T-cell (primary cell): ENCODE measurements at regions not wholly inside any gene's neighbourhood (a gene's known extent, or its start where the extent isn't known, plus 50 kb on each side); places are given as distances from the start of the nearest gene placed in this dataset.

ENCODE experiments used
- ATAC-seq, 4 experiments: fragments of 200-7000 bp in 3 of 4; fragments of 150-1000 bp in 1 of 4; cut with Tn5 transposase; replicated peaks in 1 of 4; 1 replicate in 3 of 4; 2 replicates in 1 of 4; pipeline ENCODE4 v1.10.0; 2021; ENCODE audit warnings: moderate library complexity in 3 of 4, mild to moderate bottlenecking in 2 of 4, moderate number of reproducible peaks in 1 of 4
- CTCF ChIA-PET, 2 donors: fragments of 300-600 bp; sonication (Branson Sonifier 250); formaldehyde crosslinking; loops; one replicate each; lab custom pipeline; 2022; ENCODE audit warnings: antibody characterized with exemption in 2 of 2; lab: Charles Lee
- POLR2A ChIA-PET, 2 donors: fragments of 300-600 bp; sonication (Branson Sonifier 250); formaldehyde crosslinking; loops; one replicate each; lab custom pipeline; 2022; ENCODE audit warnings: antibody characterized with exemption in 2 of 2; lab: Charles Lee
- DNase-seq, 35 experiments: peaks; one replicate each; pipeline versions ENCODE4 v3.0.0 to v3.0.0-alpha.2; 2013 to 2023
- H3K27ac ChIP-seq: one replicate; pipeline ENCODE4 v1.5.1; 2013; ENCODE audit warnings: low read length
- H3K27me3 ChIP-seq, 2 experiments: replicated peaks in 1 of 2; 1 replicate in 1 of 2; 2 replicates in 1 of 2; pipeline versions ENCODE4 v1.6.1 to v1.7.0; 2013; ENCODE audit warnings: low read length in 1 of 2, mixed read lengths in 1 of 2; ENCODE audit not compliant: control insufficient read depth in 2 of 2, insufficient read depth in 2 of 2; ENCODE audit errors: extremely low read depth in 1 of 2
- H3K36me3 ChIP-seq, 2 donors: 1 replicate in 1 of 2; 2 replicates in 1 of 2; pipeline versions ENCODE4 v1.6.1 to v1.7.0; 2013; ENCODE audit warnings: low read length in 1 of 2; ENCODE audit not compliant: control insufficient read depth in 2 of 2, insufficient read depth in 1 of 2; ENCODE audit errors: extremely low read depth in 1 of 2
- H3K4me1 ChIP-seq, 2 experiments: 1 replicate in 1 of 2; 2 replicates in 1 of 2; pipeline versions ENCODE4 v1.6.1 to v1.7.0; 2013; ENCODE audit warnings: low read length in 2 of 2, mixed read lengths in 1 of 2; ENCODE audit not compliant: insufficient read depth in 2 of 2, control insufficient read depth in 1 of 2; ENCODE audit errors: extremely low read depth in 1 of 2
- H3K4me3 ChIP-seq, 2 donors: 1 replicate in 1 of 2; 2 replicates in 1 of 2; pipeline versions ENCODE4 v1.5.1 to v1.7.0; 2013; ENCODE audit warnings: mild to moderate bottlenecking in 2 of 2, low read length in 1 of 2, moderate library complexity in 1 of 2; ENCODE audit not compliant: control insufficient read depth in 1 of 2; ENCODE audit errors: extremely low read depth in 1 of 2
- H3K9me3 ChIP-seq: 2 replicates; pipeline ENCODE4 v1.7.0; 2013
- H3K27ac Mint-ChIP-seq, 2 donors: one replicate each; pipeline ENCODE4 v1.8.0; 2020 to 2021; ENCODE audit warnings: mild to moderate bottlenecking in 2 of 2, mixed read lengths in 2 of 2
- H3K27me3 Mint-ChIP-seq, 2 donors: one replicate each; pipeline ENCODE4 v1.8.0; 2021 to 2022; ENCODE audit warnings: mixed read lengths in 2 of 2
- H3K36me3 Mint-ChIP-seq: one replicate; pipeline ENCODE4 v1.8.0; 2021; ENCODE audit warnings: mixed read lengths
- H3K4me1 Mint-ChIP-seq, 3 donors: one replicate each; pipeline ENCODE4 v1.8.0; 2020 to 2022; ENCODE audit warnings: mixed read lengths in 3 of 3, mild to moderate bottlenecking in 1 of 3
- H3K4me3 Mint-ChIP-seq, 3 donors: one replicate each; pipeline ENCODE4 v1.8.0; 2020 to 2022; ENCODE audit warnings: mild to moderate bottlenecking in 3 of 3, mixed read lengths in 3 of 3, moderate library complexity in 3 of 3
- H3K9me3 Mint-ChIP-seq, 3 donors: one replicate each; pipeline ENCODE4 v1.8.0; 2020 to 2022; ENCODE audit warnings: mixed read lengths in 3 of 3
- WGBS: methylation state at CpG from one replicate; pipeline ENCODE4 v1.1.5; 2013; ENCODE audit warnings: missing lambda C conversion rate; ENCODE audit not compliant: insufficient coverage; 5-methylcytosine and 5-hydroxymethylcytosine counted together

DNA sequence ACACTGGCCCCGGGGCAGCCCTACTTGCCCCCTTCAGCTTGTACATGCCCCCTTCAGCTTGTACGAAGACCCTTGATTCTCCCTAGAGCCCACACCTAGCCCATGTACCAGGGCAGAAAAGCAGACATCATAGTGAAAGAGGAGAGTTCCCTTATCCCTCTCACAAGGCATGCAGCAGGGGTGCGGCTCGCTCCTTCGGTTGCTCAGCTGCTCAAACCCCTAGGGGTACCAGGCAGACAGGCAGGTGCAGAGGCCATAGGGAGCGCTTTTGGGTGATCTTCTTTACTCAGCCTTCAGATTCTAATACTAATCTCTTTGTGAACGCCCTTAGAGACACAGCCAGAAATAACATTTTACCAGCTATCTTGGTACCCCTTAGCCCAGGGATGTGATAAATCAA lies 286.3 kb downstream of the NPIPA8 start:
- ChIA-PET POLR2A (no interaction called here), CTCF (no interaction called here)
- Histone ChIP-seq H3K9me3 (no peaks in the 10 kb centered on the region), H3K27ac (no peak overlapping the region), H3K27me3 (peaks cover 0 to 5% of the 10 kb centered on the region in 2 experiments), H3K36me3 (no peaks in the 10 kb centered on the region), H3K4me3 (no peak overlapping the region), H3K4me1 (no peaks in the 10 kb centered on the region)
- no peak overlapping the region for H3K4me3 Mint-ChIP-seq
- no peak overlapping the region for H3K27ac Mint-ChIP-seq
- H3K36me3 Mint-ChIP-seq = no peaks in the 10 kb centered on the region
- no peak for ATAC-seq
- no peaks in the 10 kb centered on the region for H3K4me1 Mint-ChIP-seq
- DNase-seq = no peak
- H3K9me3 Mint-ChIP-seq = peaks cover 0 to 4% (median 2%) of the 10 kb centered on the region in 3 donors
- peaks cover 13 to 17% of the 10 kb centered on the region in 2 donors for H3K27me3 Mint-ChIP-seq
- WGBS = 97% methylated on average over 4 of the region's 7 CpGs

GRCh38 chr16:18049547-18050133 lies 286.9 kb downstream of the NPIPA8 start:
- no peak overlapping the region for H3K27ac Mint-ChIP-seq
- no peaks in the 10 kb centered on the region for H3K36me3 Mint-ChIP-seq
- ChIA-PET POLR2A (interaction anchor here in 1 of 2 donors (0.7 kb wide), 1 partner anchor 161 kb away, joined by 3 read pairs; no protein-coding TSS in a partner anchor), CTCF (no interaction called here)
- DNase-seq (no peak), ATAC-seq (no peak)
- WGBS = 90% methylated on average over 2 of the region's 6 CpGs
- Histone ChIP-seq H3K9me3 (no peaks in the 10 kb centered on the region), H3K36me3 (no peaks in the 10 kb centered on the region), H3K4me1 (no peaks in the 10 kb centered on the region), H3K27me3 (peaks cover 0 to 5% of the 10 kb centered on the region in 2 experiments), H3K4me3 (no peak overlapping the region), H3K27ac (no peak overlapping the region)
- no peak overlapping the region for H3K4me3 Mint-ChIP-seq
- no peaks in the 10 kb centered on the region for H3K4me1 Mint-ChIP-seq
- peaks cover 13 to 17% of the 10 kb centered on the region in 2 donors for H3K27me3 Mint-ChIP-seq
- H3K9me3 Mint-ChIP-seq = peaks cover 0 to 4% (median 2%) of the 10 kb centered on the region in 3 donors

DNA sequence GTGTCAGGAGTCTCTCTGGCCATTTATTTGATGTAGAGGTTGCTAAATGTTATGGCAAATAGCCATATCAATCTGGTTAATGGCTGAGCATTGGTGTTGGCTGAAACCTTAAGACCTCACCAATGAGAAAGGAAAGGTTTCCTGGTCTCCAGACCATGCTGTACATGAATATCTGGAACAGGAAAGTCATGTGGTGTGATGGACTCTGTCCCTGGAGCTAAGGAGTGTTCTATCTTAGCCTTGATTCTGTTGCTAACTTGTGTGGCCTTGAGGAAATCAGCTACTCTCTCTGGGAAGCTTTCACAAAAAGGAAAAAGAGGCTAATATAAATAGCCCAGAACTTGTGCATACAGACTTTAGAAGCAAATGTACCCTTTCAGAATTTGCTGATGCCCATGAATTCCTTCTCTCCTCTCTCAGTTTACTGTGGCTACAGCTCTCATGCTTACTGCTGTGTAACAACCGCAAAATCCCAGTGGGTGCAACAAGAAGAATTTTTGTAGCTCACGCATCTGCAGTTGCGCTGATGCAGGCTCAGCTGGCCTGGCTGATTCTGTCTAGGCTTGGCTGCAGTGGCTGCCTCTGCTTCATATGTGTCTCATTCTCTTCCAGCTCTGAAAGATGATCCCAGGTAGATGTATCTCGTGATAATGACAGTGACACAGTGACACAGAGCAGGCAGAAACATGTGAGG lies 287.5 kb downstream of the NPIPA8 start:
- no peak overlapping the region for H3K4me3 ChIP-seq
- H3K9me3 ChIP-seq = no peaks in the 10 kb centered on the region
- Mint-ChIP-seq H3K36me3 (no peaks in the 10 kb centered on the region), H3K27me3 (peaks cover 13 to 17% of the 10 kb centered on the region in 2 donors), H3K4me3 (no peak overlapping the region), H3K4me1 (no peaks in the 10 kb centered on the region), H3K27ac (no peak overlapping the region), H3K9me3 (peaks cover 0 to 4% (median 2%) of the 10 kb centered on the region in 3 donors)
- no peaks in the 10 kb centered on the region for H3K4me1 ChIP-seq
- ChIA-PET POLR2A (interaction anchor here in 1 of 2 donors (0.7 kb wide), 1 partner anchor 160 kb away, joined by 3 read pairs; no protein-coding TSS in a partner anchor), CTCF (no interaction called here)
- H3K27ac ChIP-seq = no peak overlapping the region
- H3K27me3 ChIP-seq = peaks cover 0 to 5% of the 10 kb centered on the region in 2 experiments
- no peak for DNase-seq
- no peak for ATAC-seq
- 97% methylated on average over 3 of the region's 4 CpGs for WGBS
- no peaks in the 10 kb centered on the region for H3K36me3 ChIP-seq

DNA sequence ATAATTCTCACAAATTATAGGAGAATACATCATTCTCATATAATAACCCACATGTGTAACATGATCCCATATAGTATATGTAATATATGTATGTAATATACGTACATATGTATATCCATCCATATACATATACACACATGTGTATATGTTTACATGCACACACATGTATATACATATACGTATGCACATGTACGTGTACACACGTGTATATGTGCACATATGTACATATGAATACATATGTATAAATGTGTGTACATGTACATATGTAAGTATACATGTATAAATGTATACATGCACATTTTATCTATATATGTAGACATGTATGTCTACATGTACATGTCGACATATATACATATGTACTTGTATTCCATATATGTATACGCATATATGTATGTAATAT lies 288.8 kb downstream of the NPIPA8 start:
- no peak for ATAC-seq
- no peak overlapping the region for H3K4me3 Mint-ChIP-seq
- WGBS = no CpG with 5 or more reads among the region's 6 CpGs
- Histone ChIP-seq H3K4me1 (no peaks in the 10 kb centered on the region), H3K27ac (no peak overlapping the region), H3K36me3 (no peaks in the 10 kb centered on the region), H3K9me3 (no peaks in the 10 kb centered on the region), H3K27me3 (peaks cover 0 to 5% of the 10 kb centered on the region in 2 experiments), H3K4me3 (no peak overlapping the region)
- H3K36me3 Mint-ChIP-seq = no peaks in the 10 kb centered on the region
- CTCF ChIA-PET = no interaction called here
- POLR2A ChIA-PET = no interaction called here
- peaks cover 0 to 1% (median under 1%) of the 10 kb centered on the region in 3 donors for H3K9me3 Mint-ChIP-seq
- H3K4me1 Mint-ChIP-seq = no peaks in the 10 kb centered on the region
- no peak overlapping the region for H3K27ac Mint-ChIP-seq
- DNase-seq = no peak
- peaks cover 13 to 22% of the 10 kb centered on the region in 2 donors for H3K27me3 Mint-ChIP-seq

GRCh38 chr16:18045356-18045755 lies 291.2 kb downstream of the NPIPA8 start:
- Histone ChIP-seq H3K27ac (no peak overlapping the region), H3K36me3 (no peaks in the 10 kb centered on the region), H3K9me3 (no peaks in the 10 kb centered on the region), H3K27me3 (peaks cover 0 to 5% of the 10 kb centered on the region in 2 experiments), H3K4me3 (no peak overlapping the region), H3K4me1 (no peaks in the 10 kb centered on the region)
- CTCF ChIA-PET = no interaction called here
- no peak overlapping the region for H3K27ac Mint-ChIP-seq
- no peak overlapping the region for H3K4me3 Mint-ChIP-seq
- POLR2A ChIA-PET = no interaction called here
- H3K36me3 Mint-ChIP-seq = no peaks in the 10 kb centered on the region
- H3K9me3 Mint-ChIP-seq = no peaks in the 10 kb centered on the region
- ATAC-seq = no peak
- H3K4me1 Mint-ChIP-seq = no peaks in the 10 kb centered on the region
- H3K27me3 Mint-ChIP-seq = peaks cover 8 to 28% of the 10 kb centered on the region in 2 donors
- no CpG with 5 or more reads among the region's 6 CpGs for WGBS
- no peak for DNase-seq

- ChIA-PET CTCF (no interaction called here), POLR2A (no interaction called here)
- H3K27me3 ChIP-seq = no peaks in the 10 kb centered on the region
- no peak overlapping the region for H3K27ac ChIP-seq
- no peaks in the 10 kb centered on the region for H3K36me3 ChIP-seq
- Mint-ChIP-seq H3K27me3 (peaks cover 2 to 19% of the 10 kb centered on the region in 2 donors), H3K4me3 (no peak overlapping the region), H3K9me3 (peaks cover 0 to 2% (median 0%) of the 10 kb centered on the region in 3 donors), H3K27ac (no peak overlapping the region), H3K4me1 (no peaks in the 10 kb centered on the region), H3K36me3 (no peaks in the 10 kb centered on the region)
- no peak overlapping the region for H3K4me3 ChIP-seq
- H3K4me1 ChIP-seq = no peaks in the 10 kb centered on the region
- DNase-seq (no peak), ATAC-seq (no peak)
- H3K9me3 ChIP-seq = no peaks in the 10 kb centered on the region
- 76% methylated on average over 5 of the region's 8 CpGs for WGBS
Observed at GRCh38 chr16:18041864-18042834, 294.4 kb downstream of the NPIPA8 start.
